IPS DF 19.7 (cell line): ENCODE measurements at regions not wholly inside any gene's neighbourhood (a gene's known extent, or its start where the extent isn't known, plus 50 kb on each side); places are given as distances from the start of the nearest gene placed in this dataset.
"Not testable (repeated sequence)": the region's sequence is repeated elsewhere in the genome, so short reads cannot be mapped to it uniquely, and the experiment has no call there.

ENCODE experiments used
- DNase-seq: peaks from one replicate; pipeline ENCODE4 v3.0.0-alpha.2; 2013; ENCODE audit warnings: low read depth, low spot score

- not testable (repeated sequence) for DNase-seq
Measured at GRCh38 chr4:131011961-131012360, 1916.0 kb downstream of the C4orf33 start.

GRCh38 chr4:131013226-131013625 lies 1917.3 kb downstream of the C4orf33 start:
- no peak for DNase-seq

DNA sequence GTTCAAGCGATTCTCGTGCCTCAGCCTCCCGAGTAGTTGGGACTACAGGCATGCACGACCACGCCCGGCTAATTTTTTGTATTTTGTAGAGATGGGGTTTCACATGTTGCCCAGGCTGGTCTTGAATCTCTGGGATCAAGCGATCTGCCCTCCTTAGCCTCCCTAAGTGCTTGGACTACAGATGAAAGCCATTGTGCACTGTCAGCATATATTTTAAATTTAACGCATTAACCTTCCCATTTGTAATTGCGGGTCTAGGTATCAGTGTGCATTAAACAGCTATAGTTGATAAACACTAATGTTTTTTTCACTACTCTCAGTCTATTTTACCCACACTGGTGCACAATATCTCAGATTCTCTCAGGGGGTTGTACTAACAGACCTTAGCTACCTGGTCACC lies 1930.8 kb downstream of the C4orf33 start:
- DNase-seq: no peak

- DNase-seq: no peak
Measured at GRCh38 chr4:131044368-131044767, 1948.4 kb downstream of the C4orf33 start.

- no peak for DNase-seq
Measured at GRCh38 chr4:131046821-131047220, 1950.9 kb downstream of the C4orf33 start.

- DNase-seq: no peak
Measured at GRCh38 chr4:131052646-131053045, 1956.7 kb downstream of the C4orf33 start.

DNA sequence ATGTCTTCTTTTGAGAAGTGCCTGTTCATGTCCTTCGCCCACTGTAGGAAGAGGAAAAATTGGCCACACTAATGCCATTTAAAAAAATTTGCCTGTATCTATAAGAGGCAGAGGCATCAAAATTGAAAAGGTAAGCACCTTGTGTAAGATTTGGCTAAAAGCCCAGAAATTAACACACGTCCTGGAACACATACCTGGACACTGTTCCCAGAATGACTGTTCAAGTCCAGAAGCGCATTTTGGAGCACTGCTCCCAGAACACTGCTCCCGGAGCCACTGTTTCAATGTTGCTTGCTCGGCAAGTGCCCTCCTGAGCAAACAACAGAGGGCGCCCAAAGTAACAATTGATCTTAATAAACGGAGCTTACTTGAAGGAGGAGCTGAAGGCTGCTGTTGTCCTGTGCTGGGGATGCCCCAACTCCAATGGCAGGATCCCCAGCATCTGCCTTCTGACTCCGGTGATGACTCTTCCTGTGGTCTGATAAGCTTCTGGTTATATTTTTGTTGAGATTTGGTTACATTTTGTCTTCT lies 1958.6 kb downstream of the C4orf33 start:
- no peak for DNase-seq

DNA sequence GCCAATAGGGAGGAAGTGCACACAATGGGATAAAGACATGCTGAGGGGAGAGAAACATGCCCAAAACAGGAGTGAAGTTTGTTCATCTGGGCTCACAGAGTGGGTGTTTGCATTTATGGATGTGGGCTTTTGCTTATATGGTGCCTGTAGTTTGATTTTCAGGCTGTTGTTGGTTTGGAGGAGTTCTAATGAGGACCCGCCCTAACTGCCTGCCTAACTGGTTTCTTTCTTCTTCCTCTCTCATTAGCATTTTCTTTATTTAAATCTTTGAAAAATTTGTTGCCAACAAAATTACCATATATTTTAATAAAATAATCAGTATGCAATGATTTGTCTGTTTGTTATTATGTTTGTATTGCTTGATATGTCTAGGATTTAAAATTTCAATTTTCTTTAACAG lies 1965.8 kb downstream of the C4orf33 start:
- no peak for DNase-seq

DNA sequence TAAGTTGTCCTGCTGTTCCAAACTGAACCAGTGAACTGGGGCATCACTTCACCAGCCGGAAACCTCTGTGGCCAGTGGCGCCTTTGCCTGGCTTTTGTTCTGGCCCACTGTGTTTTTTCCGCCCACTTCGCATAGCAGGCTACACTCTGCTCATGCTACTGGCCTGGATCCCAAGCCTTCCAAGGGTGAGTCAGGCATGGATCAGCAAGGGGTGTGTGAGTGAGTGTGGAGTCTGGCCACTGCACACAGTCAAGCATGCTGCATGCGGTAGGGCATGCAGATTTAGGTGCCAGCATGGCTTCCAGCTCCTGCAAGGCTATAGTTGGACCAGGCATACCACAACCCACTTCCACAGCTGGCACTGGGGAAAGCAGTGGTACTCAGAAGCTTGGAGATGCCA lies 1967.9 kb downstream of the C4orf33 start:
- no peak for DNase-seq

DNA sequence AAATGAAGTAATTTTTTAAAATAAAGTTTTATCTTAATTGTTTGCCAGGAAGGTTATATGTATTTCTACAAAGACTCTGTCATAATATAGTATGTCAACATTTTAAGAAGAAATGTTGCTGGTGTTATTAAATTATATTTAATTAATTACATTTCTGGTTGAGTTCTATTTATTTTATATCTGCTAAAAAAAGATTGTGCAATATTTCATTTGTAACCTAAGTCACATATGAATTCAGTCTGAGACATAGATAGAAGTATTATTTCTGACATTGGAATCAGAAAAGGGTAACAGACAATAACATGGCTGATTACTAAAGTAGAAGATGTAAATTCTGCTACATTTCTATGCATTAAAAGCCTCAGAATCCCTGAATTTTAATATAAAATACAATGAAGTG lies 1985.1 kb downstream of the C4orf33 start:
- DNase-seq: no peak

GRCh38 chr4:131084997-131085396 lies 1989.0 kb downstream of the C4orf33 start:
- no peak for DNase-seq

GRCh38 chr4:131091896-131092295 lies 1995.9 kb downstream of the C4orf33 start:
- DNase-seq: no peak

- DNase-seq: no peak
Measured at GRCh38 chr4:131093303-131093702, 1997.4 kb downstream of the C4orf33 start.

GRCh38 chr4:131098976-131099375 lies 2003.0 kb downstream of the C4orf33 start:
- DNase-seq: no peak

GRCh38 chr4:131113273-131113672 lies 2017.3 kb downstream of the C4orf33 start:
- DNase-seq: no peak

DNA sequence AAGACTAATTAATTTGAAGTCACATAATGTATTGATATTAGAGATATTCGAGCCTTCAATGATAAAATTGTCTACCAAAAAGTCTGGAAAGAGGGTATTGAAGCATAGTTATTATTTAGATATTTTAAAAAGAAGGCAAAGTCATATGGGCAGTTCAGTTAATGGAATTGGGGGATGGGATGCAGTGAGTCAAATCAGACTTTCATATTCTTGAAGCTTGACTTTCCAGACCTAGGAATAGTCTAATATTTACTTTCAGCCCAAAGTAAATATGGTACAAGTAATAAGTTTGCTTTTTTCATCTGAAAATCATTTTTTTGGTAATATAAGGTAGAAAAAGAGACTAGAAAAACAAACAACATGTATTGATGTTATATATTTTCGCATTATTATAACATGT lies 2017.8 kb downstream of the C4orf33 start:
- DNase-seq: no peak

- no peak for DNase-seq
Measured at GRCh38 chr4:131119661-131120060, 2023.7 kb downstream of the C4orf33 start.

DNA sequence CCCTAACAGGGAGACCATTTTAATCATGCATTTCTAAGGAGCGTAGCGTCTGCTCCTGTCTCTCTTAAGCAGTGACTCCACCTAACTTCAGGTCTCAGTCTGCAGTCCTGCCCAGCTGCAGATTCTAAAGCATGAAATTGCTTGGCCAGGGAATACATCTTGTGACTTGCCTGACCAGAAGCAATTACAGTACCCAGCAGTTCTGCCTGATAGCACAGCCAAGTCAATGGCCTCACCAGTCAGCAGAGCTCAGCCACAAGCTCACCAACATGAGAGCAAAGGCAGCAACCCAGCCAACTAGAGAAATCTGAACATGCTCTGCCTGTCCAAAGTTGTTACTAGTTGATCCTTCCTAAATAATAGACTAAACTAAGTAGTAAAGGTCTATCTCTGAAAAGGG lies 2011.9 kb upstream of the PCDH10 start:
- DNase-seq: no peak

GRCh38 chr4:131159261-131159660 lies 1989.8 kb upstream of the PCDH10 start:
- DNase-seq: no peak

- no peak for DNase-seq
Measured at GRCh38 chr4:131192318-131192717, 1956.8 kb upstream of the PCDH10 start.

- DNase-seq: no peak
Measured at GRCh38 chr4:131207589-131207988, 1941.5 kb upstream of the PCDH10 start.

GRCh38 chr4:131248314-131248713 lies 1900.8 kb upstream of the PCDH10 start:
- no peak for DNase-seq

DNA sequence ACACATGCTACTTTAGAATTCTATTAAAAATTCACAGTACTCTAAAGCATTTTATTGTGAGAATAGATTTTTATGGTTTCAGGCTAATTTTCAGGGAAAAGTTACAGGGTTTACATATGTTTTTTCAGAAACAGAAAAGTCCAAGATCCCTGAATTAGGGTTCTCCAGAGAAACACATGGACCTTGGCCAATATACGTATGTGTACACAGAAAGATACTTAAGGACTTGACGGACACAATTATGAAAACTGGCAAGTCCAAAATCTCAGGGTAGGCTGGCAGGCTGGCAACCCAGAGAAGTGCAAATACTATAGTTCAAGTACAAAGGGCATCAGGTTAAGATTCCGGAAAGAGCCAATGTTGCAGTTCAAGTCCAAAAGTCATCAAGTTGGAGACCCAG lies 1897.8 kb upstream of the PCDH10 start:
- no peak for DNase-seq

DNA sequence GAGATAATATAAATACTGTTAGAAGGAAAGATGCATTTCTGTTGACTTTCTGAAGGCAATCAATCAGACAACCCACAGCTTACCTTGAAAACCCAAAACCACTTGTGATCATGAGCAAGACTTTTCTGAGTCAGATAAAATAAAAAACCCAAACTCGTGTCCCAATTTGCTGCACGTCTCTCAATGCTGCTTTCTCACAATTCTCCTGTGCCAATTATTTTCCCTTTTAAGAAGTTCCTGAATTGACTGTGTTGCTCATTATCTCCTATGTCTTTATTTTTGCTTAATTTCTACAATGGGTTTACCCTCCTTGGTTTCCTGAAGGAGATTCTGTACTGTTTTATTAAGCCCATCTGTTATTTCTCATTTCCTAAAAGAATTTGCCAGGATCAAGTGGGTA lies 1891.9 kb upstream of the PCDH10 start:
- no peak for DNase-seq
